HK-2 (cell line): ENCODE measurements at regions not wholly inside any gene's neighbourhood (a gene's known extent, or its start where the extent isn't known, plus 50 kb on each side); places are given as distances from the start of the nearest gene placed in this dataset.
"Not testable (repeated sequence)": the region's sequence is repeated elsewhere in the genome, so short reads cannot be mapped to it uniquely, and the experiment has no call there.

Experiments
- DNase-seq: peaks from one replicate; pipeline ENCODE4 v3.0.0-alpha.2; 2018; ENCODE audit not compliant: unreplicated experiment

GRCh38 chr5:1748271-1748670 lies 51.4 kb downstream of the MRPL36 start:
- DNase-seq = no peak

- no peak for DNase-seq
These were observed 51.9 kb downstream of the MRPL36 start for GRCh38 chr5:1747803-1748085.

- DNase-seq = no peak
These were observed 52.4 kb downstream of the MRPL36 start for GRCh38 chr5:1747079-1747802.

GRCh38 chr5:1746371-1747078 lies 53.1 kb downstream of the MRPL36 start:
- DNase-seq = no peak

GRCh38 chr5:1745796-1746370 lies 53.8 kb downstream of the MRPL36 start:
- no peak for DNase-seq

GRCh38 chr5:1745123-1745795 lies 54.4 kb downstream of the MRPL36 start:
- no peak for DNase-seq

- DNase-seq = no peak
These were observed 55.1 kb downstream of the MRPL36 start for GRCh38 chr5:1744393-1745122.

GRCh38 chr5:1743769-1744085 lies 55.9 kb downstream of the MRPL36 start:
- no peak for DNase-seq

GRCh38 chr5:1743061-1743768 lies 56.4 kb downstream of the MRPL36 start:
- no peak for DNase-seq

GRCh38 chr5:1737790-1738405 lies 61.7 kb downstream of the MRPL36 start:
- no peak for DNase-seq

GRCh38 chr5:1736889-1737711 lies 62.5 kb downstream of the MRPL36 start:
- no peak for DNase-seq

- DNase-seq = no peak
These were observed 63.6 kb downstream of the MRPL36 start for GRCh38 chr5:1736065-1736464.

- DNase-seq = no peak
These were observed 64.2 kb downstream of the MRPL36 start for GRCh38 chr5:1735320-1735970.

GRCh38 chr5:1734908-1735289 lies 64.7 kb downstream of the MRPL36 start:
- DNase-seq = no peak

GRCh38 chr5:1734271-1734907 lies 65.2 kb downstream of the MRPL36 start:
- DNase-seq = no peak

- DNase-seq = no peak
These were observed 66.3 kb downstream of the MRPL36 start for GRCh38 chr5:1733369-1733768.

GRCh38 chr5:1732945-1733344 lies 66.7 kb downstream of the MRPL36 start:
- DNase-seq = no peak

GRCh38 chr5:1732238-1732941 lies 67.2 kb downstream of the MRPL36 start:
- no peak for DNase-seq

GRCh38 chr5:1731855-1732237 lies 67.8 kb downstream of the MRPL36 start:
- not testable (repeated sequence) for DNase-seq
